ENCODE measurements at regions not wholly inside any gene's neighbourhood (a gene's known extent, or its start where the extent isn't known, plus 50 kb on each side); places are given as distances from the start of the nearest gene placed in this dataset.

- Histone ChIP-seq H3K27me3 (replicated peaks; ENCODE audit: insufficient read depth, low read length) (no peaks in the 10 kb centered on the region), H3K4me1 (ENCODE audit: low read length) (no peaks in the 10 kb centered on the region), H3K9me3 (replicated peaks; ENCODE audit: insufficient read depth, low read length) (no peaks in the 10 kb centered on the region), H3K4me2 (ENCODE audit: low read depth, low read length) (no peak overlapping the region), H3K9me2 (replicated peaks; ENCODE audit: insufficient read depth, low read length) (no peaks in the 10 kb centered on the region), H3K79me2 (ENCODE audit: low read length) (no peaks in the 10 kb centered on the region), H2AFZ (ENCODE audit: low read length) (no peak overlapping the region), H3K9ac (ENCODE audit: low read length) (no peak overlapping the region), H4K20me1 (ENCODE audit: insufficient read depth, low read length) (no peaks in the 10 kb centered on the region), H3F3A (ENCODE audit: insufficient read depth, low read length) (no peaks in the 10 kb centered on the region), H3K36me3 (replicated peaks; ENCODE audit: insufficient read depth, low read length) (no peaks in the 10 kb centered on the region), H3K27ac (ENCODE audit: low read length) (no peak overlapping the region), H3K4me3 (ENCODE audit: low read length) (no peak overlapping the region)
- DNase-seq: no peak
- TF ChIP-seq EZH2 (optimal IDR thresholded peaks at IDR 0.05; ENCODE audit: low read depth, low read length): no peak
- TF ChIP-seq CTCF (IDR thresholded peaks at IDR 0.05; ENCODE audit: low read length): no peak
- no peak for TF ChIP-seq EZH2phosphoT487 (IDR thresholded peaks at IDR 0.05; ENCODE audit: low read length)
These were observed 108.3 kb upstream of the TYRP1 start for GRCh38 chr9:12584656-12585522.

- no peaks in the 10 kb centered on the region for H3K79me2 ChIP-seq (ENCODE audit: low read length)
- DNase-seq: no peak
- H3K27me3 ChIP-seq (replicated peaks; ENCODE audit: insufficient read depth, low read length): no peaks in the 10 kb centered on the region
- H2AFZ ChIP-seq (ENCODE audit: low read length): no peak overlapping the region
- H3K36me3 ChIP-seq (replicated peaks; ENCODE audit: insufficient read depth, low read length): no peaks in the 10 kb centered on the region
- no peaks in the 10 kb centered on the region for H3K4me1 ChIP-seq (ENCODE audit: low read length)
- no peaks in the 10 kb centered on the region for H4K20me1 ChIP-seq (ENCODE audit: insufficient read depth, low read length)
- no peaks in the 10 kb centered on the region for H3K9me3 ChIP-seq (replicated peaks; ENCODE audit: insufficient read depth, low read length)
- no peaks in the 10 kb centered on the region for H3F3A ChIP-seq (ENCODE audit: insufficient read depth, low read length)
- H3K9ac ChIP-seq (ENCODE audit: low read length): no peak overlapping the region
- no peaks in the 10 kb centered on the region for H3K9me2 ChIP-seq (replicated peaks; ENCODE audit: insufficient read depth, low read length)
- H3K4me3 ChIP-seq (ENCODE audit: low read length): no peak overlapping the region
- TF ChIP-seq EZH2 (optimal IDR thresholded peaks at IDR 0.05; ENCODE audit: low read depth, low read length) (no peak), CTCF (IDR thresholded peaks at IDR 0.05; ENCODE audit: low read length) (no peak), EZH2phosphoT487 (IDR thresholded peaks at IDR 0.05; ENCODE audit: low read length) (no peak)
- H3K4me2 ChIP-seq (ENCODE audit: low read depth, low read length): no peak overlapping the region
- no peak overlapping the region for H3K27ac ChIP-seq (ENCODE audit: low read length)
These were observed 97.8 kb upstream of the TYRP1 start for GRCh38 chr9:12595400-12595799.

GRCh38 chr9:12604164-12604821 lies 88.9 kb upstream of the TYRP1 start:
- no peaks in the 10 kb centered on the region for H3K9me2 ChIP-seq (replicated peaks; ENCODE audit: insufficient read depth, low read length)
- H3K27ac ChIP-seq (ENCODE audit: low read length): no peak overlapping the region
- H3K27me3 ChIP-seq (replicated peaks; ENCODE audit: insufficient read depth, low read length): no peaks in the 10 kb centered on the region
- no peak for DNase-seq
- H3F3A ChIP-seq (ENCODE audit: insufficient read depth, low read length): no peaks in the 10 kb centered on the region
- no peaks in the 10 kb centered on the region for H4K20me1 ChIP-seq (ENCODE audit: insufficient read depth, low read length)
- H3K9me3 ChIP-seq (replicated peaks; ENCODE audit: insufficient read depth, low read length): no peaks in the 10 kb centered on the region
- TF ChIP-seq EZH2phosphoT487 (IDR thresholded peaks at IDR 0.05; ENCODE audit: low read length) (no peak), CTCF (IDR thresholded peaks at IDR 0.05; ENCODE audit: low read length) (no peak), EZH2 (optimal IDR thresholded peaks at IDR 0.05; ENCODE audit: low read depth, low read length) (no peak)
- H2AFZ ChIP-seq (ENCODE audit: low read length): no peak overlapping the region
- H3K4me2 ChIP-seq (ENCODE audit: low read depth, low read length): no peak overlapping the region
- H3K79me2 ChIP-seq (ENCODE audit: low read length): no peaks in the 10 kb centered on the region
- H3K9ac ChIP-seq (ENCODE audit: low read length): no peak overlapping the region
- no peaks in the 10 kb centered on the region for H3K36me3 ChIP-seq (replicated peaks; ENCODE audit: insufficient read depth, low read length)
- no peaks in the 10 kb centered on the region for H3K4me1 ChIP-seq (ENCODE audit: low read length)
- H3K4me3 ChIP-seq (ENCODE audit: low read length): no peak overlapping the region

Measured in MM.1S (cell line).